B cell (primary cell): ENCODE measurements at regions not wholly inside any gene's neighbourhood (a gene's known extent, or its start where the extent isn't known, plus 50 kb on each side); places are given as distances from the start of the nearest gene placed in this dataset.

Experiments used
- CTCF ChIP-seq: fragments of 200-600 bp; IDR thresholded peaks from one replicate; pipeline ENCODE4 v1.8.0; 2022; ENCODE audit warnings: antibody characterized with exemption, mild to moderate bottlenecking
- EZH2 ChIP-seq: IDR thresholded peaks from 2 replicates; pipeline ENCODE4 v1.6.1; 2012; ENCODE audit warnings: borderline replicate concordance, low read depth, mild to moderate bottlenecking, moderate library complexity, low read length; ENCODE audit not compliant: insufficient read depth, poor library complexity, severe bottlenecking

GRCh38 chr11:100484948-100485347 lies 202.1 kb upstream of the ARHGAP42 start:
- TF ChIP-seq CTCF (no peak), EZH2 (no peak)
